Stimulated activated CD4-positive, alpha-beta T cell treated with anti-CD3 and anti-CD28 coated beads, Interleukin-4, amount 100 ng/mL, for 1 hour (primary cell): ENCODE measurements at regions not wholly inside any gene's neighbourhood (a gene's known extent, or its start where the extent isn't known, plus 50 kb on each side); places are given as distances from the start of the nearest gene placed in this dataset.

Experiments
- DNase-seq: peaks from one replicate; pipeline ENCODE4 v3.0.0-alpha.2; 2020

- no peak for DNase-seq
Measured at GRCh38 chr1:114342376-114342775, 168.6 kb downstream of the TRIM33 start.

- DNase-seq, result no peak
Measured at GRCh38 chr1:114341856-114342255, 169.1 kb downstream of the TRIM33 start.

- DNase-seq, result no peak
Measured at GRCh38 chr1:114341299-114341698, 169.7 kb downstream of the TRIM33 start.

- no peak for DNase-seq
Measured at GRCh38 chr1:114340892-114341291, 170.1 kb downstream of the TRIM33 start.

GRCh38 chr1:114339379-114339778, 171.6 kb downstream of the TRIM33 start:
- no peak for DNase-seq

GRCh38 chr1:114338191-114338890, 172.7 kb downstream of the TRIM33 start:
- no peak for DNase-seq

GRCh38 chr1:114337417-114337816, 173.6 kb downstream of the TRIM33 start:
- DNase-seq, result no peak

GRCh38 chr1:114336360-114336759, 174.6 kb downstream of the TRIM33 start:
- DNase-seq, result no peak

GRCh38 chr1:114335273-114335672, 175.7 kb downstream of the TRIM33 start:
- DNase-seq, result no peak

GRCh38 chr1:114334297-114334696, 176.7 kb downstream of the TRIM33 start:
- DNase-seq, result no peak

- DNase-seq, result no peak
Measured at GRCh38 chr1:114333690-114334089, 177.3 kb downstream of the TRIM33 start.

- no peak for DNase-seq
Measured at GRCh38 chr1:114331936-114332335, 178.3 kb upstream of the SYT6 start.

- no peak for DNase-seq
Measured at GRCh38 chr1:114330451-114330983, 176.8 kb upstream of the SYT6 start.

- no peak for DNase-seq
Measured at GRCh38 chr1:114328361-114328904, 174.8 kb upstream of the SYT6 start.

GRCh38 chr1:114324662-114324965, 170.9 kb upstream of the SYT6 start:
- DNase-seq, result no peak

GRCh38 chr1:114323959-114324661, 170.4 kb upstream of the SYT6 start:
- DNase-seq, result no peak

- no peak for DNase-seq
Measured at GRCh38 chr1:114322734-114323133, 169.1 kb upstream of the SYT6 start.

GRCh38 chr1:114322207-114322606, 168.5 kb upstream of the SYT6 start:
- no peak for DNase-seq

- DNase-seq, result no peak
Measured at GRCh38 chr1:114320586-114320985, 166.9 kb upstream of the SYT6 start.

- DNase-seq, result no peak
Measured at GRCh38 chr1:114319418-114319817, 165.7 kb upstream of the SYT6 start.

- DNase-seq, result no peak
Measured at GRCh38 chr1:114318961-114319360, 165.3 kb upstream of the SYT6 start.

GRCh38 chr1:114316204-114316603, 162.5 kb upstream of the SYT6 start:
- no peak for DNase-seq

- DNase-seq, result no peak
Measured at GRCh38 chr1:114315631-114316030, 162.0 kb upstream of the SYT6 start.

- no peak for DNase-seq
Measured at GRCh38 chr1:114314576-114314975, 160.9 kb upstream of the SYT6 start.
